ENCODE measurements at regions not wholly inside any gene's neighbourhood (a gene's known extent, or its start where the extent isn't known, plus 50 kb on each side); places are given as distances from the start of the nearest gene placed in this dataset.

GRCh38 chr4:45078201-45078600 is 351.8 kb upstream of the GNPDA2 start:
- no peaks in the 10 kb centered on the region for H3K27me3 ChIP-seq (ENCODE audit: insufficient read depth in 3 of 3, low read length in 2 of 3)
- DNase-seq (no peak), ATAC-seq (no peak)
- no peaks in the 10 kb centered on the region for H3K9me3 ChIP-seq
- no peaks in the 10 kb centered on the region for H3K36me3 ChIP-seq (ENCODE audit: insufficient read depth in 1 of 2, low read depth in 1 of 2)
- intact Hi-C loops (cut with DNase I): no loop called here
- H3K4me1 ChIP-seq: no peaks in the 10 kb centered on the region
- no peak for TF ChIP-seq CTCF (IDR thresholded peaks at IDR 0.05)
- H3K4me3 ChIP-seq: no peak overlapping the region
- H3K27ac ChIP-seq: no peak overlapping the region

GRCh38 chr4:45072981-45073380 is 346.6 kb upstream of the GNPDA2 start:
- Histone ChIP-seq H3K27me3 (ENCODE audit: insufficient read depth in 3 of 3, low read length in 2 of 3) (no peaks in the 10 kb centered on the region), H3K4me3 (no peak overlapping the region), H3K36me3 (ENCODE audit: insufficient read depth in 1 of 2, low read depth in 1 of 2) (no peaks in the 10 kb centered on the region), H3K4me1 (no peaks in the 10 kb centered on the region), H3K27ac (no peak overlapping the region), H3K9me3 (no peaks in the 10 kb centered on the region)
- 85 to 88% (median 88%) methylated on average over 3 of the region's 3 CpGs for WGBS, 3 donors
- intact Hi-C loops (cut with DNase I): no loop called here
- TF ChIP-seq CTCF (IDR thresholded peaks at IDR 0.05): no peak
- ATAC-seq (no peak), DNase-seq (no peak)

- Histone ChIP-seq H3K27me3 (ENCODE audit: insufficient read depth in 3 of 3, low read length in 2 of 3) (no peaks in the 10 kb centered on the region), H3K9me3 (no peaks in the 10 kb centered on the region), H3K36me3 (ENCODE audit: insufficient read depth in 1 of 2, low read depth in 1 of 2) (no peaks in the 10 kb centered on the region), H3K4me1 (no peaks in the 10 kb centered on the region), H3K4me3 (no peak overlapping the region), H3K27ac (no peak overlapping the region)
- TF ChIP-seq CTCF (IDR thresholded peaks at IDR 0.05): no peak
- WGBS, 3 donors: 39 to 60% (median 48%) methylated on average over 7 of the region's 7 CpGs
- no peak for DNase-seq
- ATAC-seq: no peak
- intact Hi-C loops (cut with DNase I): no loop called here
Measured at GRCh38 chr4:45064741-45065140, 338.4 kb upstream of the GNPDA2 start.

- TF ChIP-seq CTCF (IDR thresholded peaks at IDR 0.05): no peak
- Histone ChIP-seq H3K36me3 (ENCODE audit: insufficient read depth in 1 of 2, low read depth in 1 of 2) (no peaks in the 10 kb centered on the region), H3K27me3 (ENCODE audit: insufficient read depth in 3 of 3, low read length in 2 of 3) (no peaks in the 10 kb centered on the region), H3K9me3 (no peaks in the 10 kb centered on the region), H3K27ac (no peak overlapping the region), H3K4me1 (no peaks in the 10 kb centered on the region), H3K4me3 (no peak overlapping the region)
- DNase-seq (no peak), ATAC-seq (no peak)
- intact Hi-C loops (cut with DNase I): no loop called here
- WGBS, 3 donors: 0 to 17% (median 7%) methylated on average over 1 of the region's 1 CpG
Measured at GRCh38 chr4:45063696-45064095, 337.3 kb upstream of the GNPDA2 start.

- DNase-seq (no peak), ATAC-seq (no peak)
- no peaks in the 10 kb centered on the region for H3K9me3 ChIP-seq
- 36 to 45% (median 40%) methylated on average over 1 of the region's 1 CpG for WGBS, 3 donors
- no peaks in the 10 kb centered on the region for H3K27me3 ChIP-seq (ENCODE audit: insufficient read depth in 3 of 3, low read length in 2 of 3)
- H3K36me3 ChIP-seq (ENCODE audit: insufficient read depth in 1 of 2, low read depth in 1 of 2): no peaks in the 10 kb centered on the region
- H3K27ac ChIP-seq: no peak overlapping the region
- intact Hi-C loops (cut with DNase I): no loop called here
- no peak for TF ChIP-seq CTCF (IDR thresholded peaks at IDR 0.05)
- no peak overlapping the region for H3K4me3 ChIP-seq
- no peaks in the 10 kb centered on the region for H3K4me1 ChIP-seq
Measured at GRCh38 chr4:45062935-45063545, 336.7 kb upstream of the GNPDA2 start.
